ENCODE measurements at regions not wholly inside any gene's neighbourhood (a gene's known extent, or its start where the extent isn't known, plus 50 kb on each side); places are given as distances from the start of the nearest gene placed in this dataset.

DNA sequence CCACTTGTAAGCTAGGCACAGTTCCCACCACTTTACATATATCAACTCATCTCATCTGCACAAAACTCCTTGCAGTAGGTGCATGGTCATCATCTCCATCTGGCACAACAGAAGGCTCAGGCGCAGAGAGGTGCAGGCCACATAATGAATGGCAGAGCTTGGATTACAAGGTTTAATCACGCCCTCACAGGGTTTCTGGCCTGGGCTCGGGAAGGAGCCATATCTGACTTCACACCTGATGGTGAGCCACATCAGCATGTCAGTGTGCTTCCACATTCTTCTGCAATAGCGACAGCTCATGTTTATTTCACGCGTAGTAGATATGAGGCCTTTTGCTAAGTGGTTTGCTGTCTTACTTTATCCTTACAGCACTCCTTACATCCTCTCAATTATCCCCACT is 650.2 kb downstream of the INHBA start:
- no peaks in the 10 kb centered on the region for H3K36me3 ChIP-seq
- no peak for DNase-seq
- no peaks in the 10 kb centered on the region for H3K4me1 ChIP-seq
- no peak overlapping the region for H3K27ac ChIP-seq
- H3K27me3 ChIP-seq = no peaks in the 10 kb centered on the region
- H3K4me3 ChIP-seq = no peak overlapping the region
- H3K9me3 ChIP-seq = no peaks in the 10 kb centered on the region
- no peak for ATAC-seq
- intact Hi-C loops (cut with DNase I) = no loop called here
- TF ChIP-seq, protein P1, sequence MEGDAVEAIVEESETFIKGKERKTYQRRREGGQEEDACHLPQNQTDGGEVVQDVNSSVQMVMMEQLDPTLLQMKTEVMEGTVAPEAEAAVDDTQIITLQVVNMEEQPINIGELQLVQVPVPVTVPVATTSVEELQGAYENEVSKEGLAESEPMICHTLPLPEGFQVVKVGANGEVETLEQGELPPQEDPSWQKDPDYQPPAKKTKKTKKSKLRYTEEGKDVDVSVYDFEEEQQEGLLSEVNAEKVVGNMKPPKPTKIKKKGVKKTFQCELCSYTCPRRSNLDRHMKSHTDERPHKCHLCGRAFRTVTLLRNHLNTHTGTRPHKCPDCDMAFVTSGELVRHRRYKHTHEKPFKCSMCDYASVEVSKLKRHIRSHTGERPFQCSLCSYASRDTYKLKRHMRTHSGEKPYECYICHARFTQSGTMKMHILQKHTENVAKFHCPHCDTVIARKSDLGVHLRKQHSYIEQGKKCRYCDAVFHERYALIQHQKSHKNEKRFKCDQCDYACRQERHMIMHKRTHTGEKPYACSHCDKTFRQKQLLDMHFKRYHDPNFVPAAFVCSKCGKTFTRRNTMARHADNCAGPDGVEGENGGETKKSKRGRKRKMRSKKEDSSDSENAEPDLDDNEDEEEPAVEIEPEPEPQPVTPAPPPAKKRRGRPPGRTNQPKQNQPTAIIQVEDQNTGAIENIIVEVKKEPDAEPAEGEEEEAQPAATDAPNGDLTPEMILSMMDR (IDR thresholded peaks at IDR 0.05) = no peak

DNA sequence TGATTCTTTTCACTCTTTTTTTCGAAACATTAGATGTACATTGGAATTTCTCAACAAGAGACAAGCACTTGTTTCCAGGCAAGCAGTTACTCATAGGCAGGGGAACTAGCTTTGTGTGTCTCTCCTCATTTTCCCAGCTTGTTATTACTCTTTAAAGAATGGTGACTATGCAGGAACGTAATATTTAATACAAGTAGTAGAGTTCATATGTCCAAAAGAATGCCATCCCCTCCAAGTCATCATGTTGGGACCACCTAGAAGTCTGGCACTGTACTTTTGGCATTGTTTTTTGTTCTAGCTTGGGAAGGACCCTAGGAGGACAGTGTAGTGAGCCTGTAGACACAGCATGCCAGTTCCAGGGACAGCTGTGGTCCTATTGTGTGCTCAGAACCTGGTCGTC is 650.7 kb downstream of the INHBA start:
- TF ChIP-seq, protein P1 (IDR thresholded peaks at IDR 0.05) = no peak
- Histone ChIP-seq H3K4me1 (no peaks in the 10 kb centered on the region), H3K4me3 (no peak overlapping the region), H3K9me3 (no peaks in the 10 kb centered on the region), H3K27ac (no peak overlapping the region), H3K36me3 (no peaks in the 10 kb centered on the region), H3K27me3 (no peaks in the 10 kb centered on the region)
- no peak for DNase-seq
- ATAC-seq = no peak
- intact Hi-C loops (cut with DNase I) = no loop called here

DNA sequence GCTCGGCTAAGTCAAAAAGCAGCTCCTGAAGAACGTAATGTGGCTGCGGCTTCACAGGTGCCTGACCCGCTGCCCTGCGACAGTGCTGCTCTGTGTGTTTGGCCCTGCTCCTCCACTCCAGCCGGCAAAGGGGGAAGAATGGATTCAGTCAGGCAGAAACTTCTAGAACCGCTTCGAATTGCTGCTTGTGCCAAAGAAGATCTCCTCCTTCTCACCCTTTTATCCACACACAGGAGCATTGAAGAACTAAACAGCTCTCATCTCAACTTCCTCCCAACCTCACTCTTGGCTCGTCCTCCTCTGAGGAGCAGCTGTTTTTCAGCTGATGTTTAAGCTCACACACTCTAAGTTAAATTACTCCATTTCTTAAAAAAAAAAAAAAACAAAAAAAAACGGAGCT is 651.4 kb downstream of the INHBA start:
- intact Hi-C loops (cut with DNase I) = no loop called here
- Histone ChIP-seq H3K36me3 (no peaks in the 10 kb centered on the region), H3K27me3 (no peaks in the 10 kb centered on the region), H3K4me1 (peaks cover 3% of the 10 kb centered on the region), H3K9me3 (no peaks in the 10 kb centered on the region), H3K27ac (no peak overlapping the region), H3K4me3 (no peak overlapping the region)
- DNase-seq (no peak), ATAC-seq (no peak)
- TF ChIP-seq, protein P1 (IDR thresholded peaks at IDR 0.05) = no peak

DNA sequence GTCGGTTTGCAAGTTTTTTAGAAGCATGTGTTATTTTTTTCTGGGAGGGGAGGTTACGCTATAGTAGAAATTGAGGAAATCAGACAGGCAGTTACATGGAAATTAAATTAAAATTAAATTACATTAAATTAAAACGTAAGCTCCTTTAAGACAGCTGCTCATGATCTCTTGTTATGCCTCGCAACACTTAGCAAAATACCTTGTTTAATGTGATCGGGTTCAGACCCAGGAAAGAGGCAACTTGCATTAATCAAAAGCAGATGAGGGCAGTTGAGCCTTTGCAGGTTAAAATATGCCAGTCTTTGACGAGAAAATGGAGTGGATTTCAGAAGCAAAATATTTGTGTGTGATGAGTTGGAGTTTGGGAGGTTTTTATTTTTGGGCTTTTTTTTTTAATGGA is 651.8 kb downstream of the INHBA start:
- no peaks in the 10 kb centered on the region for H3K36me3 ChIP-seq
- H3K27me3 ChIP-seq = no peaks in the 10 kb centered on the region
- no peak for DNase-seq
- ATAC-seq = no peak
- no peak overlapping the region for H3K27ac ChIP-seq
- H3K4me1 ChIP-seq = peaks cover 6% of the 10 kb centered on the region
- TF ChIP-seq, protein P1 (IDR thresholded peaks at IDR 0.05) = no peak
- no peak overlapping the region for H3K4me3 ChIP-seq
- H3K9me3 ChIP-seq = no peaks in the 10 kb centered on the region
- intact Hi-C loops (cut with DNase I) = no loop called here

DNA sequence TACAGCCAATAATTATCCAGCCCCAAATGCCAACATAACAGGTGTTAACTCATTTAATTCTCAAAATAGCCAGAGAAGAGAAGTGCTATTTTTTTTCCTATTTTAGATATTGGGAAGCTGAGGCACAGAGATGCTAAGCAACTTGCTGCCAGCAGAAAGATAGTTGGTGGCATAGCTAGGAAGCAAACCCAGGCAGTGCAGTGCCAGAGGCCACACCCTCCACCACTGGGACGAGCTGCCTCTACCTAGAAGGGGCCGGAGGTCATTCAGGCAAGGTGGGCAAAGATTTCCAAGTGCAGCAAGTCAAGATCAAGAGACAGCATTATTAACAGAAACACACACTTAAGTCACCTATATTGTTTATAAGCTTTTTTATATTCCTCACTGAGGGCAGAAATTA is 654.1 kb downstream of the INHBA start:
- intact Hi-C loops (cut with DNase I) = no loop called here
- H3K9me3 ChIP-seq = no peaks in the 10 kb centered on the region
- DNase-seq (no peak), ATAC-seq (no peak)
- no peak overlapping the region for H3K27ac ChIP-seq
- no peaks in the 10 kb centered on the region for H3K27me3 ChIP-seq
- H3K36me3 ChIP-seq = no peaks in the 10 kb centered on the region
- H3K4me3 ChIP-seq = no peak overlapping the region
- peaks cover 8% of the 10 kb centered on the region for H3K4me1 ChIP-seq
- TF ChIP-seq, protein P1 (IDR thresholded peaks at IDR 0.05) = no peak

DNA sequence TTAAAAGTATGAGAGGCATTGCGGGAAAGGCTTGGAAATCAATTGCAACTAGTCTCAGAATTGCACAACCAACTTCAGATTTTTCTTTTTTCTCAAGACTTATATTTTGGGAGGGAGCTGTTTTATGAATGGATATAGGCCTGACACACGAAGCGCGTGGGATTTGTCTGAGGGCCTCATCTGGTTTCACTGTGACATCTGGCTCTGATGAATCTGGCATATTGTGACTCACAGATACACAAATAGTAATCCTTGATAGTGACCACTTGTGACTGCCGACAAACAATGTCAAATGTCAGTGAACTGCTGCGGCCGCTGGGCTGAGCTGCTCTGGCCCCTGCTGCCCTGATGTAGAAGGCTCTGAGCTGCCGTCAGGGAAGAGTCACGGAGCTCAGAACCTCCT is 655.1 kb downstream of the INHBA start:
- Histone ChIP-seq H3K27me3 (no peaks in the 10 kb centered on the region), H3K27ac (no peak overlapping the region), H3K9me3 (no peaks in the 10 kb centered on the region), H3K4me3 (no peak overlapping the region), H3K4me1 (peaks cover 8% of the 10 kb centered on the region), H3K36me3 (no peaks in the 10 kb centered on the region)
- DNase-seq (no peak), ATAC-seq (no peak)
- TF ChIP-seq, protein P1 (IDR thresholded peaks at IDR 0.05) = no peak
- intact Hi-C loops (cut with DNase I) = no loop called here
